Liver (tissue), 8 donors: ENCODE measurements at regions not wholly inside any gene's neighbourhood (a gene's known extent, or its start where the extent isn't known, plus 50 kb on each side); places are given as distances from the start of the nearest gene placed in this dataset.

Experiments
- DNase-seq: peaks from one replicate; pipeline ENCODE4 v3.0.0-alpha.2; 2017; ENCODE audit warnings: low spot score
- H3K27ac ChIP-seq, 2 donors: one replicate each; pipeline ENCODE4 v1.7.0; 2013; ENCODE audit warnings: inconsistent platforms in 2 of 2, low read length in 2 of 2, control low read depth in 1 of 2, low read depth in 1 of 2, mild to moderate bottlenecking in 1 of 2
- H3K27me3 ChIP-seq, 4 donors: one replicate each; pipeline versions ENCODE4 v1.6.1 to v1.7.0; 2013; ENCODE audit warnings: low read length in 3 of 4, inconsistent platforms in 1 of 4, mild to moderate bottlenecking in 1 of 4, moderate library complexity in 1 of 4; ENCODE audit not compliant: control insufficient read depth in 4 of 4, insufficient read depth in 4 of 4
- H3K36me3 ChIP-seq, 4 donors: one replicate each; pipeline versions ENCODE4 v1.6.1 to v1.7.0; 2013; ENCODE audit warnings: low read length in 3 of 4, mild to moderate bottlenecking in 3 of 4, low read depth in 1 of 4, moderate library complexity in 1 of 4; ENCODE audit not compliant: control insufficient read depth in 4 of 4, insufficient read depth in 3 of 4
- H3K4me1 ChIP-seq, 4 donors: one replicate each; pipeline versions ENCODE4 v1.6.1 to v1.7.0; 2013; ENCODE audit warnings: low read length in 3 of 4, mild to moderate bottlenecking in 3 of 4, moderate library complexity in 1 of 4; ENCODE audit not compliant: control insufficient read depth in 4 of 4, insufficient read depth in 4 of 4
- H3K4me3 ChIP-seq, 3 donors: one replicate each; pipeline versions ENCODE4 v1.6.1 to v1.7.0; 2013; ENCODE audit warnings: low read length in 3 of 3, control low read depth in 1 of 3, low read depth in 1 of 3, mild to moderate bottlenecking in 1 of 3
- H3K9ac ChIP-seq, 2 donors: one replicate each; pipeline ENCODE4 v1.7.0; 2013; ENCODE audit warnings: low read length in 2 of 2, mild to moderate bottlenecking in 2 of 2, moderate library complexity in 2 of 2, control low read depth in 1 of 2, low read depth in 1 of 2
- H3K9me3 ChIP-seq, 4 donors: one replicate each; pipeline versions ENCODE4 v1.6.1 to v1.7.0; 2013; ENCODE audit warnings: low read length in 3 of 4; ENCODE audit not compliant: control insufficient read depth in 4 of 4
- CTCF ChIP-seq: fragments of 150-350 bp; IDR thresholded peaks from 2 replicates; pipeline ENCODE4 v1.5.1; 2017; ENCODE audit warnings: improper control_type of control experiment, low read depth, low read length; ENCODE audit not compliant: missing input control
- EGR1 ChIP-seq, 2 donors: IDR thresholded peaks; 2 replicates each; pipeline ENCODE4 v1.6.1; 2016 to 2018; ENCODE audit warnings: antibody characterized with exemption in 2 of 2, low read depth in 2 of 2
- FOXA1 ChIP-seq: IDR thresholded peaks from 2 replicates; pipeline ENCODE4 v1.6.1; 2016; ENCODE audit warnings: antibody characterized with exemption
- FOXA2 ChIP-seq: IDR thresholded peaks from 2 replicates; pipeline ENCODE4 v1.6.1; 2016; ENCODE audit warnings: antibody characterized with exemption
- GABPA ChIP-seq, 2 donors: IDR thresholded peaks in 1 of 2; conservative IDR thresholded peaks in 1 of 2; 2 replicates each; pipeline ENCODE4 v1.6.1; 2016; ENCODE audit warnings: antibody characterized with exemption in 2 of 2, mild to moderate bottlenecking in 1 of 2, moderate library complexity in 1 of 2
- HNF4A ChIP-seq, 2 donors: conservative IDR thresholded peaks; 2 replicates each; pipeline ENCODE4 v1.6.1; 2016; ENCODE audit warnings: antibody characterized with exemption in 2 of 2, mild to moderate bottlenecking in 2 of 2
- JUND ChIP-seq, 2 donors: IDR thresholded peaks; 2 replicates each; pipeline ENCODE4 v1.6.1; 2016; ENCODE audit warnings: antibody characterized with exemption in 2 of 2
- MAX ChIP-seq: IDR thresholded peaks from 2 replicates; pipeline ENCODE4 v1.6.1; 2016; ENCODE audit warnings: antibody characterized with exemption
- NR2F2 ChIP-seq: IDR thresholded peaks from 2 replicates; pipeline ENCODE4 v1.6.1; 2016; ENCODE audit warnings: antibody characterized with exemption
- RAD21 ChIP-seq, 2 donors: IDR thresholded peaks; 2 replicates each; pipeline ENCODE4 v1.6.1; 2016; ENCODE audit warnings: antibody characterized with exemption in 2 of 2, mild to moderate bottlenecking in 2 of 2
- REST ChIP-seq: IDR thresholded peaks from 2 replicates; pipeline ENCODE4 v1.6.1; 2016; ENCODE audit warnings: antibody characterized with exemption, mild to moderate bottlenecking
- RXRA ChIP-seq, 2 donors: IDR thresholded peaks; 2 replicates each; pipeline ENCODE4 v1.6.1; 2017 to 2018; ENCODE audit warnings: antibody characterized with exemption in 2 of 2, mild to moderate bottlenecking in 1 of 2
- SP1 ChIP-seq: IDR thresholded peaks from 2 replicates; pipeline ENCODE4 v1.6.1; 2018; ENCODE audit warnings: antibody characterized with exemption, mild to moderate bottlenecking
- TAF1 ChIP-seq: conservative IDR thresholded peaks from 2 replicates; pipeline ENCODE4 v1.6.1; 2016; ENCODE audit warnings: antibody characterized with exemption, mild to moderate bottlenecking
- ZBTB33 ChIP-seq: IDR thresholded peaks from 2 replicates; pipeline ENCODE4 v1.6.1; 2016; ENCODE audit warnings: antibody characterized with exemption
- WGBS: extraction: QIAGEN DNeasy Blood & Tissue Kit; methylation state at CpG from one replicate; pipeline ENCODE4 v1.1.7; 2013; 5-methylcytosine and 5-hydroxymethylcytosine counted together
- donor health status: healthy.
- donor health status: healthy.
- donor health status: healthy.
- donor health status: healthy.
- donor health status: healthy.

GRCh38 chr15:25133804-25134203 lies 179.0 kb downstream of the SNRPN start:
- 61% methylated on average over 2 of the region's 2 CpGs for WGBS
- peaks cover 0 to 4% (median 3%) of the 10 kb centered on the region in 4 donors for H3K9me3 ChIP-seq
- DNase-seq: no peak
- no peak overlapping the region for H3K4me3 ChIP-seq
- no peaks in the 10 kb centered on the region for H3K4me1 ChIP-seq
- no peak overlapping the region for H3K27ac ChIP-seq
- no peak overlapping the region for H3K9ac ChIP-seq
- no peaks in the 10 kb centered on the region for H3K36me3 ChIP-seq
- no peaks in the 10 kb centered on the region for H3K27me3 ChIP-seq
- TF ChIP-seq TAF1: no peak
- no peak for TF ChIP-seq FOXA2
- TF ChIP-seq MAX: no peak
- no peak for TF ChIP-seq GABPA (IDR thresholded peaks at IDR 0.05 in 1 of 2, conservative IDR thresholded peaks at IDR 0.05 in 1 of 2)
- no peak for TF ChIP-seq JUND (IDR thresholded peaks at IDR 0.05)

GRCh38 chr15:25134546-25134945 lies 179.8 kb downstream of the SNRPN start:
- no peak for DNase-seq
- Histone ChIP-seq H3K4me3 (no peak overlapping the region), H3K9me3 (peaks cover 0 to 3% (median 1%) of the 10 kb centered on the region in 4 donors), H3K9ac (no peak overlapping the region), H3K27me3 (no peaks in the 10 kb centered on the region), H3K4me1 (no peaks in the 10 kb centered on the region), H3K36me3 (no peaks in the 10 kb centered on the region), H3K27ac (no peak overlapping the region)
- 65% methylated on average over 2 of the region's 2 CpGs for WGBS
- TF ChIP-seq JUND (IDR thresholded peaks at IDR 0.05) (no peak), REST (no peak), FOXA1 (no peak), HNF4A (conservative IDR thresholded peaks at IDR 0.05) (no peak), MAX (no peak), EGR1 (IDR thresholded peaks at IDR 0.05; ENCODE audit: low read depth in 2 of 2) (no peak), NR2F2 (no peak), TAF1 (no peak), SP1 (no peak), RXRA (IDR thresholded peaks at IDR 0.05) (no peak)

GRCh38 chr15:25136119-25136518 lies 181.3 kb downstream of the SNRPN start:
- H3K4me3 ChIP-seq: no peak overlapping the region
- TF ChIP-seq RXRA (IDR thresholded peaks at IDR 0.05) (no peak), CTCF (peak; percentile 29), ZBTB33 (no peak), RAD21 (IDR thresholded peaks at IDR 0.05) (peak; percentile 59 to 64)
- no peaks in the 10 kb centered on the region for H3K4me1 ChIP-seq
- no peak overlapping the region for H3K27ac ChIP-seq
- peaks cover 0 to 3% (median 1%) of the 10 kb centered on the region in 4 donors for H3K9me3 ChIP-seq
- no peak for DNase-seq
- H3K27me3 ChIP-seq: no peaks in the 10 kb centered on the region
- no peaks in the 10 kb centered on the region for H3K36me3 ChIP-seq
- WGBS: 80% methylated on average over 3 of the region's 3 CpGs
- no peak overlapping the region for H3K9ac ChIP-seq
